GM23338 (cell line): ENCODE measurements at regions not wholly inside any gene's neighbourhood (a gene's known extent, or its start where the extent isn't known, plus 50 kb on each side); places are given as distances from the start of the nearest gene placed in this dataset.

ENCODE experiments used
- ATAC-seq: fragments of 200-7000 bp; cut with Tn5 transposase; 3 replicates; pipeline ENCODE4 v1.9.1; 2020
- DNase-seq: peaks from one replicate; pipeline ENCODE4 v3.0.0-alpha.2; 2015; ENCODE audit warnings: low spot score
- H2AFZ ChIP-seq: fragments of 200-600 bp; sonication (generic); 2 replicates; pipeline ENCODE4 v1.8.0; 2016; ENCODE audit warnings: antibody characterized with exemption, mild to moderate bottlenecking, moderate library complexity
- H3F3A ChIP-seq: fragments of 200-600 bp; sonication (generic); replicated peaks from 2 replicates; pipeline ENCODE4 v1.8.0; 2017; ENCODE audit warnings: antibody characterized with exemption, mixed run types, low read depth
- H3K27ac ChIP-seq: fragments of 200-600 bp; sonication (generic); 2 replicates; pipeline ENCODE4 v1.6.1; 2016; ENCODE audit warnings: low read depth
- H3K27me3 ChIP-seq: fragments of 200-600 bp; sonication (generic); 2 replicates; pipeline ENCODE4 v1.8.0; 2016; ENCODE audit warnings: mild to moderate bottlenecking, mixed run types, moderate library complexity; ENCODE audit not compliant: insufficient read depth
- H3K36me3 ChIP-seq: fragments of 200-600 bp; sonication (generic); 2 replicates; pipeline ENCODE4 v1.8.0; 2016; ENCODE audit warnings: mild to moderate bottlenecking; ENCODE audit not compliant: insufficient read depth
- H3K4me1 ChIP-seq: fragments of 200-600 bp; sonication (generic); 2 replicates; pipeline ENCODE4 v1.8.0; 2016; ENCODE audit warnings: mild to moderate bottlenecking, moderate library complexity; ENCODE audit not compliant: insufficient read depth
- H3K4me2 ChIP-seq: fragments of 200-600 bp; sonication (generic); 2 replicates; pipeline ENCODE4 v1.7.1; 2017; ENCODE audit warnings: mixed run types
- H3K4me3 ChIP-seq: fragments of 200-600 bp; sonication (generic); 2 replicates; pipeline ENCODE4 v1.6.1; 2016; ENCODE audit warnings: mixed run types
- H3K79me2 ChIP-seq: fragments of 200-600 bp; sonication (generic); replicated peaks from 2 replicates; pipeline ENCODE4 v1.8.0; 2017; ENCODE audit warnings: mild to moderate bottlenecking; ENCODE audit not compliant: insufficient read depth
- H3K9me2 ChIP-seq: fragments of 200-600 bp; sonication (generic); 2 replicates; pipeline ENCODE4 v1.8.0; 2017; ENCODE audit not compliant: insufficient read depth
- H4K20me1 ChIP-seq: fragments of 200-600 bp; sonication (generic); replicated peaks from 2 replicates; pipeline ENCODE4 v1.8.0; 2017; ENCODE audit warnings: mild to moderate bottlenecking; ENCODE audit not compliant: insufficient read depth
- H3K27ac Mint-ChIP-seq: 2 replicates; pipeline ENCODE4 v1.8.0; 2020; ENCODE audit warnings: inconsistent platforms, mild to moderate bottlenecking, moderate library complexity, mixed read lengths
- H3K27me3 Mint-ChIP-seq: 3 replicates; pipeline ENCODE4 v1.8.0; 2022; ENCODE audit warnings: low read depth, mild to moderate bottlenecking, moderate library complexity, mixed read lengths, inconsistent platforms; ENCODE audit not compliant: insufficient read depth, poor library complexity
- H3K36me3 Mint-ChIP-seq: 3 replicates; pipeline ENCODE4 v1.8.0; 2021; ENCODE audit warnings: low read depth, mild to moderate bottlenecking, inconsistent platforms, moderate library complexity, mixed read lengths
- H3K4me1 Mint-ChIP-seq: 3 replicates; pipeline ENCODE4 v1.8.0; 2020; ENCODE audit warnings: mild to moderate bottlenecking, inconsistent platforms, mixed read lengths
- H3K4me3 Mint-ChIP-seq: 3 replicates; pipeline ENCODE4 v1.8.0; 2021; ENCODE audit warnings: moderate library complexity, mild to moderate bottlenecking, inconsistent platforms, mixed read lengths
- H3K9me3 Mint-ChIP-seq: 3 replicates; pipeline ENCODE4 v1.8.0; 2020; ENCODE audit warnings: moderate library complexity, mild to moderate bottlenecking, inconsistent platforms, mixed read lengths
- CTCF ChIP-seq, 2 experiments: fragments of 200-600 bp in 1 of 2; sonication (generic) in 1 of 2; conservative IDR thresholded peaks; 2 replicates each; pipeline versions ENCODE4 v1.5.1 to v1.6.1; 2016 to 2017; ENCODE audit warnings: antibody characterized with exemption in 2 of 2, low read depth in 2 of 2, mild to moderate bottlenecking in 2 of 2, moderate library complexity in 1 of 2
- ETS1 ChIP-seq: IDR thresholded peaks from 2 replicates; pipeline ENCODE4 v1.6.1; 2016; ENCODE audit warnings: antibody characterized with exemption
- NANOG ChIP-seq: IDR thresholded peaks from 2 replicates; pipeline ENCODE4 v1.6.1; 2016; ENCODE audit warnings: antibody characterized with exemption, borderline replicate concordance
- REST ChIP-seq: IDR thresholded peaks from one replicate; pipeline ENCODE4 v1.6.1; 2018; ENCODE audit warnings: antibody characterized with exemption; ENCODE audit not compliant: unreplicated experiment
- STAT1 ChIP-seq: IDR thresholded peaks from one replicate; pipeline ENCODE4 v1.6.1; 2016; ENCODE audit warnings: antibody characterized with exemption; ENCODE audit not compliant: unreplicated experiment
- ZNF331 ChIP-seq: fragments of 250-450 bp; sonication (Bioruptor Pico); IDR thresholded peaks from 2 replicates; pipeline ENCODE4 v1.5.0; 2020; ENCODE audit warnings: low read depth, mild to moderate bottlenecking, moderate library complexity
- TF ChIP-seq, protein P1 (sequence below): fragments of 250-450 bp; sonication (Bioruptor Pico); IDR thresholded peaks from 2 replicates; pipeline ENCODE4 v1.5.0; 2020; ENCODE audit warnings: mild to moderate bottlenecking, moderate library complexity

- TF ChIP-seq ETS1: no peak
- TF ChIP-seq ZNF331 (CRISPR knock-in tag): no peak
- no peak for TF ChIP-seq REST
- no peak for TF ChIP-seq CTCF (conservative IDR thresholded peaks at IDR 0.05; ENCODE audit: low read depth in 2 of 2)
- TF ChIP-seq STAT1: no peak
Observed at GRCh38 chr4:177077095-177077971, 232.3 kb upstream of the NEIL3 start (continued).

DNA sequence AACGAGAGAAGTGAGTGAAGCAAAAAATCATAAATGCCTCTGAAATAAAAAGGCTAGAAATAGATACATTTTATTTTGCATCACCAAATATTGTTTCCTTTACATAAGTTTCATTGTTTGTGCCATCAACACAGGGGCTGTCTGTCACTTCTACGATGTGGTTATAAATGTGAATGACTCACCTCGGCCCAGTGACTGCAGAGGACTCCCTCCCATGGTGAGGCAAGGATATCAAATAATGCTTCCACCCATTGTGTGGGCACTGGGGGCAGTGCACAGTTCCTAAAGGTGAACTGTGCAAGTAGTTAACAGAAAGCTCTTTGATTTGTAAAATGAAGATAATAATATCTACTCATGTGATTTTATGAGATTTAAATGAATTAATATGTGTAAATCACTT lies 230.3 kb upstream of the NEIL3 start:
- Histone ChIP-seq H3K36me3 (no peaks in the 10 kb centered on the region), H3K4me3 (no peak overlapping the region), H4K20me1 (no peaks in the 10 kb centered on the region), H3K79me2 (no peaks in the 10 kb centered on the region), H3K27ac (no peak overlapping the region), H3K4me2 (no peak overlapping the region), H3F3A (no peaks in the 10 kb centered on the region), H2AFZ (no peak overlapping the region), H3K9me2 (no peaks in the 10 kb centered on the region), H3K27me3 (no peaks in the 10 kb centered on the region), H3K4me1 (peaks cover 9% of the 10 kb centered on the region; the same call in 1 of the 2 replicates)
- Mint-ChIP-seq H3K36me3 (no peaks in the 10 kb centered on the region), H3K27ac (no peak overlapping the region), H3K27me3 (no peaks in the 10 kb centered on the region), H3K4me1 (peaks cover 8% of the 10 kb centered on the region), H3K9me3 (no peaks in the 10 kb centered on the region; the same call in 2 of the 3 replicates), H3K4me3 (no peak overlapping the region)
- no peak for ATAC-seq
- no peak for DNase-seq
- TF ChIP-seq NANOG: no peak
- TF ChIP-seq, protein P1, sequence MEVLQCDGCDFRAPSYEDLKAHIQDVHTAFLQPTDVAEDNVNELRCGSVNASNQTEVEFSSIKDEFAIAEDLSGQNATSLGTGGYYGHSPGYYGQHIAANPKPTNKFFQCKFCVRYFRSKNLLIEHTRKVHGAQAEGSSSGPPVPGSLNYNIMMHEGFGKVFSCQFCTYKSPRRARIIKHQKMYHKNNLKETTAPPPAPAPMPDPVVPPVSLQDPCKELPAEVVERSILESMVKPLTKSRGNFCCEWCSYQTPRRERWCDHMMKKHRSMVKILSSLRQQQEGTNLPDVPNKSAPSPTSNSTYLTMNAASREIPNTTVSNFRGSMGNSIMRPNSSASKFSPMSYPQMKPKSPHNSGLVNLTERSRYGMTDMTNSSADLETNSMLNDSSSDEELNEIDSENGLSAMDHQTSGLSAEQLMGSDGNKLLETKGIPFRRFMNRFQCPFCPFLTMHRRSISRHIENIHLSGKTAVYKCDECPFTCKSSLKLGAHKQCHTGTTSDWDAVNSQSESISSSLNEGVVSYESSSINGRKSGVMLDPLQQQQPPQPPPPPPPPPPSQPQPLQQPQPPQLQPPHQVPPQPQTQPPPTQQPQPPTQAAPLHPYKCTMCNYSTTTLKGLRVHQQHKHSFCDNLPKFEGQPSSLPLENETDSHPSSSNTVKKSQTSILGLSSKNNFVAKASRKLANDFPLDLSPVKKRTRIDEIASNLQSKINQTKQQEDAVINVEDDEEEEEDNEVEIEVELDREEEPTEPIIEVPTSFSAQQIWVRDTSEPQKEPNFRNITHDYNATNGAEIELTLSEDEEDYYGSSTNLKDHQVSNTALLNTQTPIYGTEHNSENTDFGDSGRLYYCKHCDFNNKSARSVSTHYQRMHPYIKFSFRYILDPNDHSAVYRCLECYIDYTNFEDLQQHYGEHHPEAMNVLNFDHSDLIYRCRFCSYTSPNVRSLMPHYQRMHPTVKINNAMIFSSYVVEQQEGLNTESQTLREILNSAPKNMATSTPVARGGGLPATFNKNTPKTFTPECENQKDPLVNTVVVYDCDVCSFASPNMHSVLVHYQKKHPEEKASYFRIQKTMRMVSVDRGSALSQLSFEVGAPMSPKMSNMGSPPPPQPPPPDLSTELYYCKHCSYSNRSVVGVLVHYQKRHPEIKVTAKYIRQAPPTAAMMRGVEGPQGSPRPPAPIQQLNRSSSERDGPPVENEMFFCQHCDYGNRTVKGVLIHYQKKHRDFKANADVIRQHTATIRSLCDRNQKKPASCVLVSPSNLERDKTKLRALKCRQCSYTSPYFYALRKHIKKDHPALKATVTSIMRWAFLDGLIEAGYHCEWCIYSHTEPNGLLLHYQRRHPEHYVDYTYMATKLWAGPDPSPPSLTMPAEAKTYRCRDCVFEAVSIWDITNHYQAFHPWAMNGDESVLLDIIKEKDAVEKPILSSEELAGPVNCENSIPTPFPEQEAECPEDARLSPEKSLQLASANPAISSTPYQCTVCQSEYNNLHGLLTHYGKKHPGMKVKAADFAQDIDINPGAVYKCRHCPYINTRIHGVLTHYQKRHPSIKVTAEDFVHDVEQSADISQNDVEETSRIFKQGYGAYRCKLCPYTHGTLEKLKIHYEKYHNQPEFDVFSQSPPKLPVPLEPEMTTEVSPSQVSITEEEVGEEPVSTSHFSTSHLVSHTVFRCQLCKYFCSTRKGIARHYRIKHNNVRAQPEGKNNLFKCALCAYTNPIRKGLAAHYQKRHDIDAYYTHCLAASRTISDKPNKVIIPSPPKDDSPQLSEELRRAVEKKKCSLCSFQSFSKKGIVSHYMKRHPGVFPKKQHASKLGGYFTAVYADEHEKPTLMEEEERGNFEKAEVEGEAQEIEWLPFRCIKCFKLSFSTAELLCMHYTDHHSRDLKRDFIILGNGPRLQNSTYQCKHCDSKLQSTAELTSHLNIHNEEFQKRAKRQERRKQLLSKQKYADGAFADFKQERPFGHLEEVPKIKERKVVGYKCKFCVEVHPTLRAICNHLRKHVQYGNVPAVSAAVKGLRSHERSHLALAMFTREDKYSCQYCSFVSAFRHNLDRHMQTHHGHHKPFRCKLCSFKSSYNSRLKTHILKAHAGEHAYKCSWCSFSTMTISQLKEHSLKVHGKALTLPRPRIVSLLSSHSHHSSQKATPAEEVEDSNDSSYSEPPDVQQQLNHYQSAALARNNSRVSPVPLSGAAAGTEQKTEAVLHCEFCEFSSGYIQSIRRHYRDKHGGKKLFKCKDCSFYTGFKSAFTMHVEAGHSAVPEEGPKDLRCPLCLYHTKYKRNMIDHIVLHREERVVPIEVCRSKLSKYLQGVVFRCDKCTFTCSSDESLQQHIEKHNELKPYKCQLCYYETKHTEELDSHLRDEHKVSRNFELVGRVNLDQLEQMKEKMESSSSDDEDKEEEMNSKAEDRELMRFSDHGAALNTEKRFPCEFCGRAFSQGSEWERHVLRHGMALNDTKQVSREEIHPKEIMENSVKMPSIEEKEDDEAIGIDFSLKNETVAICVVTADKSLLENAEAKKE (CRISPR knock-in tag): no peak
- no peak for TF ChIP-seq STAT1
